ENCODE measurements at regions not wholly inside any gene's neighbourhood (a gene's known extent, or its start where the extent isn't known, plus 50 kb on each side); places are given as distances from the start of the nearest gene placed in this dataset.

DNA sequence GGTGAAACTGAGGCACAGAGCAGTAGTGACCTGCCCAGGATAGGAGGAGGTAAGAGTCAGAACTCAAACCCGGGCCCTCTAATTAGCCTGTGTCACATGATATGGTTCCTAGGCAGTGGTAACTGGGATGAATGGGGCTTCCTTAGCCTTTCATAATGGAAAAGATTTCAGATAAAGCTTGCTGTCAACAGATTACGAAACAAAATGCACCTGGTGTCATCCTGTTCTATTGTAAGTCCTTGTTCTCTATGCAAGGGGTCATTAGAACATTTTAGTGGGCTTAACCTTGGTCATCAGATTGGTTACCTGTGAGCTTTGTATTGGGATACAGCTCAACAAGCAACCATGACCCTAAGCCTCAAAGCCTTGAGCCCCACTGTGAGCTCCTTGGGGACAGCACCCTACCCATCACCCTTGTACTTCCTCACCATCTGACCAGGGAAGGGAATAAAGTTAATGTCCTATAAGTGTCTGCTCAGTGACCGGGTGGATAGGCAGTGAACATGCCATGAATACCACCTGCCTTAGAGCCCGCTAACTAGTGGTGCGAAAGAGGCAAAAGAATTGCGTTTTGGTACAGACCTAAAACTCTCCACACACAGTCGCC, 70.3 kb upstream of the RMDN2 start:
- CTCF ChIA-PET = no interaction called here
- POLR2A ChIA-PET = no interaction called here

DNA sequence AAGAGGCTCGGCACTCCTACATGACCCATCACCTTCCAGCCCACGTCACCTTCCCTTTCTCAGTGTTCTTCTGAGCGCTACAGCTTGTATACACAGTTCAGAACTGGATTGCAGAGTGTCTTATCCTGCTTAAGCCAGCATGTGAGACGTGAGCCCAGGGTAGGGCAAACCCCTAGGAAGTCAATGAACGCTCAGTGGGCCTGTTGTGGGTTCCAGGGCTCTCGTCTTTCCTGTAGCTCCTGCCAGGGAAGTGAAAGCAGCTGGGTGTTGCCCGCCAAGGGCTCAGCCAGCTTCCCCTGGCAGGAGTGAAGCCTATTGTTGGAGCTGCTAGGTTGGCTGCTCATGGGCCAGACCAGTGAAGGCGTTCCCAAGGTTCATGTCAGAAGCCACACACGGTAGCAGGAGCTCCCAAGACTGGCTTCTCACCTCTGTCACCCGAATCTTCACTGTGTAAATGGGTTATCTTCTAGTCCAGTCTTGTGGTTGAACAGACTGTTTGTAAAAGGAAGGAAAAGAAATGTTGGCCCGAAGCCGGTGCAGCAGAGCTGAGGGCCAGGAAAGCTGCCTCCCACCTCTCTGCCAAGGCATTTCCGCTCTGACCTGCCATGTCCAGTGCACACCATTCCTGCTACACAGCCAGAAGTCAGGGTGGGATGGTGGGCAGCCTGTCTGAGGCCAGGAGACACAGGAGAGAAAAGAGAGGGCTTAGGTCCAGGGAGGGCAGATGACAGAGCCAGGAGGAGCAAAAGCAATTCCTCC, 69.6 kb upstream of the RMDN2 start:
- CTCF ChIA-PET = no interaction called here
- POLR2A ChIA-PET = no interaction called here

DNA sequence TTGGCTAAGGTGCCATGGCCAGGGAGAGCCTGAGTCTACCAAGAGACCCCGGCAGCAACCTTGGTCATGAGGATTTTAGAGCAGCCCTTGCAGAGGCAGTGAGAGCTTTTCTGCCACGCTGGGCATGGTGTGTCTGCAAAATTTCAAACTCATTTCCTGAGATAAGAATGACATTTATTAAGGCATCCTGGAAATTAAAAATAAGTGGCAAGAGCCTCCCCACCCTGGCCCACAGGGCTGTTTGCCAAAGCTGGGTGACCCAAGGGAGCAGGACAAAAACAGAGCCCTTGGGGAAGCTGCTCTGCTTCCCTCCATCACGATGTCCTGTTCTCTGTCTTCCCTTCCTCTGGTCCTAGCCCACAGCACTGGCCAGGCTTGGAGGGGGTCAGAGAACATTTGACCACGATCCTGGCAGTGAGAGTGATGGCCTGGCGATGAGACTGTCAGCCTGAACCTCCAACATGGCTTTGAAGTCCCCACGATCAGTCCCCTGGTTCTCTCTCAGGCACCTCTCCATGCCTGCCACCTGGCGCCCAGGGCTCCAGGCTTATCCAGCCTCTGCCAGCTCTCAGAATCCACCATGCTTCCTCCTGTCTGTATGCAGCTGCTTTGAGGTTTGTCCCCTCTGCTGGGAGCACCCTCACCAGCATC, 68.9 kb upstream of the RMDN2 start:
- ChIA-PET POLR2A (no interaction called here), CTCF (no interaction called here)

DNA sequence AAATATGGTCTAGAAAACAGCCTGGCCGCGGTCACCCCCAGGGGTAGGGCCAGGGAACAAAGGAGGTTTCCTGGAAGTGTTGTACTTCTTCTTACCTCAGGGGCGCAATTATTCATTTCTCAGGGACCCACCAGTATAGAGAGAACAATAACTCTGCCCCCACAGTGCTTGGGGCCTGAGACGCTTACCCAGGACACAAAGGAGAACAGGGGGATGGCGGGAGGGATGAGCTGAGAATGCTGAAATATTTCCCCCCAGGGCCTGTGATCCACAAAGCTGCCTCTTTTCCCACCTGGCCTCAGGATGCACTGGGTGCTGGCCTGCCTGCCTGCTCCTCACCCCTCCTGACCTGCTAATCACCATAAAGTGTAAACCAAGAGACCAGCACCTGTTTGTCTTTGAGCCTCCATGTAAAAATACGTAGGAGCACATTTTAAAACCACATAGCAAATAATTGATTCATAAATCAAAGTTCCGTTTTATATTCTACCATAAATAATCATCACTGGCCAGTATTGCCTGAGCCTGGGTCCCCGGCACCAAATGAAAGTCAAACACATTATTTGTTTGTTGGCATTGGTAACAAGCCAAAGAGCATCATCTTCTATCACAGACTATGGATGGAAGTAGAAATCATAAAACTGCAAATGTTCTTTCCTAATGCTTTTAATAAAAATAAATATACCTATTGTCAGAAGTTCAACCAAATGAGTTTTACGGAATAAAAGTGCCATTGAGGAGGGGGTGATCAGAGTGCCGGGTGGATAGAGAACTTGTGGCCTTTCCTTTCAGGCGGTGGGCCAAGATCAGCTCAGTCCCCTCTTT, 67.3 kb upstream of the RMDN2 start:
- POLR2A ChIA-PET = no interaction called here
- CTCF ChIA-PET = no interaction called here

DNA sequence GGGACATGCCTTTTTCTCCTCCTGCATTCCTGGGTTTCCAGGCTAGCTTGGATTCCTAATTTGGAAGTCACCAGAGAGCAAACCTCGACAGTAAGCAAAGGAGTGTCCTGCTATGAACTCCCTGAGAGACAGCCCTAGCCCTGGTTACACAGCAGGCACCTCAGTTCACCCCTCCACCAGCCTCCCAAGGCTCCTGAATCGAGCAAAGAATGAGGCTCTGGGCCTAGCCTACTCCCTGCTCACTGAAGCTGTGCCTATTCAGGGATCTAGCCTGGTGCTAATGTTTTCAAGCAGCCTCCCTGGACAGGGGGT, 66.7 kb upstream of the RMDN2 start:
- POLR2A ChIA-PET = no interaction called here
- CTCF ChIA-PET = no interaction called here

DNA sequence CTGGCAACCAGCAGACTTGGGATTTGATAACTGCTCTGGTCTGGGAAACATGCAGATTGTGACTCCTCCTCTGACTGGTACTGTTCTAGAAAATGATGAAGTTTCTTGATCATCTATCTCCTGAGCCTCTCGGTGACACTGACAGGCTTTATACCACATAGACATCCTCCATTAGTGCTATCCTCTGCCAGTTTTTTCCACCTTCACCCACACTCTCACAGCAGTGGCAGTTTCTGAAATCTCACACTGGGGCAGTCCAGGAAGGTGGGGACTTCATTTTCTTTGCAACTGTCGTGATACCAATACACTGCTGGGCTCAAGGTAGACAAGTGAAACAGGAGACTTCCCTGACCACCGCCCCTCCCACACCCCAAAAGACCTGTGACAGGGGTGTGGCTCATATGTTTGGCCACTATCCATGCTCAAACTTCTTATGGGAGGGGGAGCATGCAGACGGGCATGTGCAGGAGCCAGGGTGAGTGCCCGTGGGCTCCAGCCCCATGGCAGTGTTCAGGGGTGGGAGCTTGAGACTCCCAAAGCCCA, 66.3 kb upstream of the RMDN2 start:
- POLR2A ChIA-PET = no interaction called here
- CTCF ChIA-PET = no interaction called here

DNA sequence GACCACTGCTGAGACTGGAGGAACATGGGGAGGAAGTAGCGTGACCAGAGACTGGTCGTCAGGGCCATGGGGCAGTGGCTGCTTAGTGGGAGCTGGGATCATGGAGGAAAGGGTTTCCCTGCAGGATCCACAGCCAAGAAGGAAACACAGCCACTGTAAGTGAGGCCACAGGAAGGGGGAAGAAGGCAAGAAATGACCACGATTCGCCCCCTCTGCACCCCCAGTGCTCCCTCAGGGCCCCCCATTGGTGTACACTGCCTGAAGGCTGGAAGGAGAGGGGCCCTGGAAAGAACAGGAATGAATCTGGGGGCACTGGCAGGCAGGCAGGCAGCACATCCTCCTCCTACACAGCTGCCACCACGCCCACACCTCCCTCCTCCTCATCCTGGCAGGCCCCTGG, 62.5 kb upstream of the RMDN2 start:
- POLR2A ChIA-PET = no interaction called here
- CTCF ChIA-PET = no interaction called here

DNA sequence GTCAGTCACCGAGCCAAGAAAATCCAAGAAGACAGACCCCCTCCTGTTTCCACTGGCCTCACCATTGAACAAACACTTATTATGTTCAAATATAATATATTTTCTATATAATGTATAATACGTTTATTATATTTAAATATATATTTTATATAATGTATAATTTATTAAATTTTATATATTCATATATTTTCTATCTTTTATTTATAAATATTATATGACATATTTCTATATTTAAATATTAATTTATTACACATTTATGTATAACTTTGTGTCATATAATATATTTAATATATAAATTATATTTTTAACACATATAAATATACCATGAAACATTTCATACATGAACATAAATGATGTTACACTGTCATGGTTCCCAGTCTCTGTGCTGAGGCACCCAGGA, 60.9 kb upstream of the RMDN2 start:
- POLR2A ChIA-PET = interaction anchor here (1.2 kb wide), 1 partner anchor 8 kb away, joined by 3 read pairs; no protein-coding TSS in a partner anchor
- CTCF ChIA-PET = interaction anchor here (1.0 kb wide), 1 partner anchor 18 kb away, joined by 7 read pairs; no protein-coding TSS in a partner anchor

DNA sequence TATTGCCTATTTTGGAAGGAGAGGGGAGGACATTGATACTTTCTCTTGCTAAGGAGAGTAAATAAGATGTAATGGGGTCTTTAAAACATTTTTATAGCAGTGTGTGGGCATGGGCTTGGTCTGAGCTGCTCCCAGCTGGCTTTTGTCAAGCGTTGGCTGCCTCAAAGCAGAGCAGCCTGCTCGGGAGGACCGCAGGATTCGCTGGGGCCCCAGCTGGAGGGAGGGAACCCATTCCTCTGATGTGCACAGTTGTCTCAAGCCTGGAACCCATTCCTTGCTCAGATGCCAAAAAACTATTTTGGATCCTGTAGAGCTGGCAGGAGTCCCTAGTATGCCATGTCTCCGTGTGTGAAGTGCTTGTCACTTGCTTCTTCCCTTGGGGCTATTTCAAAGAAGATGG, 59.4 kb upstream of the RMDN2 start:
- ChIA-PET CTCF (no interaction called here), POLR2A (no interaction called here)

DNA sequence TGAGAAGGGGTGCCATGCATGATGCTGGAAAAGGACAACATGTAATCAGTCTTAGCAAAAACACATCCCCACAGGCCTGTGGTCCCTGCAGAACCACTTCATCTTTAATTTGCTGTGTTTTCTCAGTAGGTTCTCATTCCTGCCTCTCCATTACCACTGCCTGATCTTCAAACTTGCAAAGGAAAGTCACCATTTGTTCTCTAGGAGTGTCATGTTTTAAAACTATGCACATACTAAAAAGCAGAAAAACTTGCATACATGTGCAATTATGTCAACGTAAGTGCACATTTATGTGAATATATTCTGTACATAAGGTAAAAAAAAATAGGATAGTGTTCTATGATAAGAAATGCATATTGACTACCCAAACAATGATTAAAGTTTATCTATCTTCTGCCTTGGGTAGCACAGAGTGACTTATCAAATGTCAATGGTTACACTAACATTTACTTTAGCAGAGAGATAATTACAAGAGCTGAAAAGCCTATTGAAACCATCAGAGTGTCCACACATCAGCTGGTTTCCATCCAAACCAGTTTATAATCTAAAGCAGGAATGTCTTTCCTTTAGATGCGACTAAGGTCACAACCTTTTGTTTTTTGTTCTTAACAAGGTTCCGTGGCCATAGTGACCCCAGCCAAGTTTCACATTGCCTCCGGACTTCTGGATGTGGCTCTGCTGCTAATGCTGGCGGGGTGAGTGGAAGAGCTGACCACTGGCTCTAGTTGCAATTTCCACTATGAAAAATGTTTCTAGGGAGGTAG, 58.7 kb upstream of the RMDN2 start:
- POLR2A ChIA-PET = no interaction called here
- CTCF ChIA-PET = interaction anchor here (0.8 to 1.9 kb wide), 2 partner anchors 11 to 34 kb away, joined by 3 to 4 read pairs; no protein-coding TSS in a partner anchor

DNA sequence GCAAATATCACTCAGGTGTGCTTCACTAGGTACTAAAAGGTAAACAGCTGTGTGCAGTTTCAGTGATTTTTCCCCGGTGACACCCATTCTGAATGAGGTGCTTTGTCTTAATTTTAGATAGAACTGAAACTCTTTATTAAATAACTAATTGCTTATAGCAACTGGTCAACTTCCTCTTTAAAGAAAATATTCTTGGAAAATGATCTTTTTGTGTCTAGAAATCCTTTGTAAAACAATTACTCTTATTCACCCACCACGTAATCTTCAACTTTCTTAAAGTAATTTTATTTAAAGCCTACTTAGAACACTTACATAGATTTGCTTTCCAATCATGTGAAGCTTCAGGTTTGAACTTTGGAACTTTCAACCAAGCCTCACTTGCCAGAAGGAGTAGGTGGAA, 57.9 kb upstream of the RMDN2 start:
- CTCF ChIA-PET = interaction anchor here (0.8 to 1.9 kb wide), 2 partner anchors 10 to 34 kb away, joined by 3 to 4 read pairs; no protein-coding TSS in a partner anchor
- POLR2A ChIA-PET = no interaction called here

DNA sequence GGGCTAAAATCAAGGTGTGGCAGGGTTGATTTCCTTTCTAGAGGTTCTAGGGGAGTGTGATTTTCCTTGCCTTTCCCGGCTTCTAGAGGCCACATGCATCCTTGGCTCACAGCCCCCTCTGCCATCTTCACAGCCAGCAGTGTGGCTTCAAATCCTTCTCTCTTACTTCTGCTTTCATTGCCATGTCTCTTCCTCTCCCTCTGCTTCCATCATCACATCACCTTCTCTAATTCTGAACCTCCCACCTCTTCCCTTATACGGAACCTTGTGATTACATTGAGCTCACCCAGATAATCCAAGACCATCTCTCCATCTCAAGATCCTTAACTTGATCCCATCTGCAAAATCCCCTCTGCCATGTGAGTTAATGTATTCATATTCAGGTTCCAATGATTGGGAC, 56.2 kb upstream of the RMDN2 start:
- CTCF ChIA-PET = interaction anchor here (0.9 to 2.0 kb wide), 2 partner anchors 9 to 454 kb away, joined by 3 to 6 read pairs; no protein-coding TSS in a partner anchor
- POLR2A ChIA-PET = no interaction called here

DNA sequence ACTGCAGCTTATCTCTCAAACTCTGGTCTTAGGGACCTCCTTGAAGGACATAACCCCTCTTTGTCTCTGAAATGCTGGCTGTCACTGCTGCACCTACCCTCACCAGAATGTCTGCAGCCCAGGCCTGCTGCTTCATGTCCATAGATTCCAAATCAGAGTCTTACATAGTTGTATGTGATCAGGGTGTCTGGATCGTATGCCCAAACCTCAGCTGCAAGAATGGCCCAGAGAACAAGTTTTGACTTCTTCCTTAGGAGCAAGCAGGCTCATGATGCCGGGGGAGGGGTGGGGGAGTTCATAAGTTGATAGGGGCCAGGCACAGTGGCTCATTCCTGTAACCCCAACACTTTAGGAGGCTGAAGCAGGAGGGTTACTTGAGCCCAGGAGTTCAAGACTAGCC, 55.8 kb upstream of the RMDN2 start:
- CTCF ChIA-PET = interaction anchor here (0.9 to 2.0 kb wide), 2 partner anchors 8 to 455 kb away, joined by 3 to 6 read pairs; no protein-coding TSS in a partner anchor
- POLR2A ChIA-PET = no interaction called here

DNA sequence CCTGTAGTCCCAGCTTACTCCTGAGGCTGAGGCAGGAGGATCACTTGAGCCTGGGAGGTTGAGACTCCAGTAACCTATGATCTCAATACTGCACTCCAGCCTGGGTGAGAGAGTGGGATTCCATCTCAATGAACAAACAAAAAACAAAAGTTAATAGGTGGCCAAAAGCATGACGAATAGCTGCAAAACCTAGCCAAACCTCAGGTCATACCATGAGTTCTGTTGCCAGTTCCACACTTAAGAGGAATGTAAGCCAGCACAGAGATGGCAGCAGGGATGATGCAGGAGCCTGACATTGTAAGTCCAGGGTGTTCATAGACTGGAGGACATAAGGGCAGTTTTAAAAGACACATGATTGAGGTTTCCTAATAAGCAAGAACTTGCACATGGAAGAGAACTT, 55.3 kb upstream of the RMDN2 start:
- ChIA-PET POLR2A (no interaction called here), CTCF (interaction anchor here (0.9 to 2.0 kb wide), 3 partner anchors 8 to 474 kb away, joined by 3 to 6 read pairs (median 4); no protein-coding TSS in a partner anchor)

DNA sequence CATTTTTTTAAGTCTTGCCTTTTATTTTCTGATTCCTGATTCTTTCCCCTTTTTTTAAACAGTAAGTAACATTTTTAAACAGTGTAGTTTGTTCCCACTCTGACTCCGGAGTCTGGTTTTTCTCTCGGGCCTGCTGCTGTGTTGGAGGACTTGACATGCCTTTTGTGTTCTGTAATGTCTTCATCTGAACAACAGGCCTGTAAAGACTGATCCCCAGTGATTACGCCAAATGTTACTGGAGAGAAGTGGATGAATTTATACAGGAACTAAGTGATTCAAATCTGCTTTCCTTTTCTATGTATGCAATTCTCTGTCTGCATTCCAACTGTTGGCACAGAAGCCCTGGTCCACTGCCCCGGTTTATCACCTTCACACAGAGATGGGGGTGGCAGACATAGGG, 54.3 kb upstream of the RMDN2 start:
- ChIA-PET POLR2A (interaction anchor here (0.7 kb wide), 2 partner anchors 35 to 280 kb away, joined by 4 read pairs; no protein-coding TSS in a partner anchor), CTCF (interaction anchor here (0.7 to 2.2 kb wide), 4 partner anchors 37 to 519 kb away, joined by 3 to 10 read pairs (median 4); partner anchors contain the start of gene CYP1B1)

DNA sequence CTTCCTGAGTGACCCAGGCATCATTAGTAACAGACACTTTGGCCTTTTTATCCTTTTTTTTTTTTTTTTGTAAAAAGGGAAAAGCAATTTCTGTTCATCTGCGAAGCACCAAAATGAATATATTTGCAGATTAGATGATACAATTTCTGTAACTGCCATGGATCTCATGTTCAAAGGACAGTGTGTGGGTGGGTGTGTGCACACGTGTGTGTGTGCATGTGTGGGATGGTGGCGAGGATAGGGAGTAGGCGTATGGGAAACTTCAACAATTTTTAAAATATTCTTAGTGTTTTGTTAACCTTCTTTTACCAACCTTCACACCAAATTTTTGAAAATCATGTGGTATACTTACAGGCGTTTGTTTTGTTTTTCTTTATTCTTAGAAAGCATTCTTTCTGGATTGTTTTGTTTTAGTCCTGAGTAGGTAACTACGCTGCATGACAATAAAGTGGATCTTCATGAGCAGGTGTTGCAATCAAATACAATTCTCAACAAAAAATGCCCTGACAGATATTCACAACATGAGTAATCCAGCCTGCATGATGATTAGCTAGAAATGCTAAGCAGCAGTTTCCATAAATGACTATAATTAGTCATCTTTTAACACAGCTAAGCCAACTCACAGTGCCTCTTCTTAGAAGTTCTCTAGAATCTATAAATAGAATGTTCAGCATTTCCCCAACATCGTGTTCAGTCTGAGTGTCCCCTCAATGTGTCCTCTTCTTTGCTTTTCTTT, 53.5 kb upstream of the RMDN2 start:
- CTCF ChIA-PET = interaction anchor here (0.7 to 2.2 kb wide), 8 partner anchors 20 to 520 kb away, joined by 3 to 10 read pairs (median 4); partner anchors contain the start of gene CYP1B1
- POLR2A ChIA-PET = interaction anchor here (0.7 to 1.1 kb wide), 4 partner anchors 8 to 495 kb away, joined by 3 to 4 read pairs (median 3); no protein-coding TSS in a partner anchor

DNA sequence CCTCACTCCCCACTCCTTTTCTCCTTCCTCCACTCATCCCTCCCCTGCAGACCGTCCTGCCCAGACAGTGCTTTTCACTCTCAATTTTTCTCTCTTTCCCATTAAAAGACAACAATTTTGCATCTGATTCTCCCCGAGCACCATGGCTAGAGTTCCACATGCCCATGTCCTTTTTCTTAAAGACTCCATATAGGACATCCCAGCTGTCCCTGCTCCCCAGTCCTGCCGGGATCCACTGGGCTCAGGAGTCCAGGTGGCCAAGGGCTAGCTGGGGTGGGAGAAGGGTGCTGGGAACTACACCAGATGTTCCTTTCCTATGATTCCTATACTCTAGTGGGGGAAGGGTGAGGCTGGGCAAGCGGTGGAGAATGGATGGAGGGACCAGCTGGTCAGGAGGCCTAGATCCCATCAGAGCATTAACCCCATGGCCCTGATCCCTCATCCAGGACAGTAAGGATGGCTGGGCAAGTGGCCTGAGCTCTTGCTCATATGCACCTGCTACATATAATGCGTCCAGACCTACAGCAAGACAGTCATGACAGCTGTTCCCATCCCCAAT, 52.8 kb upstream of the RMDN2 start:
- ChIA-PET POLR2A (interaction anchor here (1.0 to 1.1 kb wide), 3 partner anchors 9 to 495 kb away, joined by 3 read pairs; no protein-coding TSS in a partner anchor), CTCF (interaction anchor here (0.9 to 2.2 kb wide), 6 partner anchors 21 to 476 kb away, joined by 3 to 10 read pairs (median 4); no protein-coding TSS in a partner anchor)
